ENCODE measurements at regions not wholly inside any gene's neighbourhood (a gene's known extent, or its start where the extent isn't known, plus 50 kb on each side); places are given as distances from the start of the nearest gene placed in this dataset.
"Not testable (repeated sequence)": the region's sequence is repeated elsewhere in the genome, so short reads cannot be mapped to it uniquely, and the experiment has no call there.

DNA sequence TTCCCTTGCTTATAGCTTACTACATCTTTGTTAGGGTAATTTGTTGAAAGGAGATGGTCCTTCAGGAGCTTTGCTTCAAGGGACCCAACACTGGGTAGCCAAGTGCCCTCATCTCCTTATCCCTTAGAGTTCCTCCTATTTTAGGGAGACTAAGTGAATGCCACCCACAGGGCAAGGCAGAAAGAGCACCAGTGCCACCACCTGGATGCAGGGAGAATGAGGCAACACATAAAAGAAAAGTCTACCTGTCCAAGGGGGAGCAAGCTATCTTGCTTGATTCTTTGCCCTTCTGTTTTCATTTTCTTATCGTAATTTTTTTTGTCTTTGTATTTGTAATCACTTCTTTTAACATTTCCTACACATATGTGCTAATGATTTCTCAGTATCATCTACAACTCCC lies 205.5 kb downstream of the NPR3 start:
- Histone ChIP-seq H3K27me3 (no peaks in the 10 kb centered on the region), H3K27ac (no peak overlapping the region), H3K4me1 (no peaks in the 10 kb centered on the region), H3K36me3 (no peaks in the 10 kb centered on the region), H3K4me3 (no peak overlapping the region), H3K9me3 (no peaks in the 10 kb centered on the region)
- TF ChIP-seq EP300 (IDR thresholded peaks at IDR 0.05): no peak
- TF ChIP-seq POLR2A (IDR thresholded peaks at IDR 0.05): no peak
- no peak for TF ChIP-seq POLR2AphosphoS5 (IDR thresholded peaks at IDR 0.05)
- TF ChIP-seq, protein P1, sequence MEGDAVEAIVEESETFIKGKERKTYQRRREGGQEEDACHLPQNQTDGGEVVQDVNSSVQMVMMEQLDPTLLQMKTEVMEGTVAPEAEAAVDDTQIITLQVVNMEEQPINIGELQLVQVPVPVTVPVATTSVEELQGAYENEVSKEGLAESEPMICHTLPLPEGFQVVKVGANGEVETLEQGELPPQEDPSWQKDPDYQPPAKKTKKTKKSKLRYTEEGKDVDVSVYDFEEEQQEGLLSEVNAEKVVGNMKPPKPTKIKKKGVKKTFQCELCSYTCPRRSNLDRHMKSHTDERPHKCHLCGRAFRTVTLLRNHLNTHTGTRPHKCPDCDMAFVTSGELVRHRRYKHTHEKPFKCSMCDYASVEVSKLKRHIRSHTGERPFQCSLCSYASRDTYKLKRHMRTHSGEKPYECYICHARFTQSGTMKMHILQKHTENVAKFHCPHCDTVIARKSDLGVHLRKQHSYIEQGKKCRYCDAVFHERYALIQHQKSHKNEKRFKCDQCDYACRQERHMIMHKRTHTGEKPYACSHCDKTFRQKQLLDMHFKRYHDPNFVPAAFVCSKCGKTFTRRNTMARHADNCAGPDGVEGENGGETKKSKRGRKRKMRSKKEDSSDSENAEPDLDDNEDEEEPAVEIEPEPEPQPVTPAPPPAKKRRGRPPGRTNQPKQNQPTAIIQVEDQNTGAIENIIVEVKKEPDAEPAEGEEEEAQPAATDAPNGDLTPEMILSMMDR (IDR thresholded peaks at IDR 0.05): peak in 1 of 2 donors; percentile 43
- no peak for DNase-seq (ENCODE audit: low spot score in 2 of 2)
- 47% methylated on average over 1 of the region's 1 CpG for WGBS

DNA sequence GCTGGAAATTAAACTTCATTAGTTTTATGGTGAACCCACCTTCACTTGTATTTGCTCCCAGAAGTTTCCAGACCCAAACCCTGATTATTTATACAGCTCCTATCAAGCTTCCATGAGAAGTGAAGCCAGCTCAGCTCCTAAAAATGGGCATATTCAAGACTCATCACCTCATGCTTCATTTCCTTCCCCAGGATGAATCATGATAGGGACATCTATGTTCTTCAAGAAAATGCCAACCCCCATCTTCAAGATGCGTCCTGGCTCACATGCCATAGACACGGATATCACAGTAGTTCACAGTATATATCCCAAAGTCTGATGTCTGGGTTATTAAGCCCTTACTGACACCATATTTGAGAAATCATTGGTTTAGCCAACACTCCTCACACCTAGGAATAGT lies 217.6 kb downstream of the NPR3 start:
- Histone ChIP-seq H3K27ac (no peak overlapping the region), H3K27me3 (no peaks in the 10 kb centered on the region), H3K36me3 (no peaks in the 10 kb centered on the region), H3K9me3 (no peaks in the 10 kb centered on the region), H3K4me3 (no peak overlapping the region), H3K4me1 (no peaks in the 10 kb centered on the region)
- TF ChIP-seq, protein P1 (IDR thresholded peaks at IDR 0.05): no peak
- TF ChIP-seq POLR2A (IDR thresholded peaks at IDR 0.05) (no peak), EP300 (IDR thresholded peaks at IDR 0.05) (no peak), POLR2AphosphoS5 (IDR thresholded peaks at IDR 0.05) (no peak)
- no peak for DNase-seq (ENCODE audit: low spot score in 2 of 2)
- WGBS: 100% methylated on average over 2 of the region's 2 CpGs

DNA sequence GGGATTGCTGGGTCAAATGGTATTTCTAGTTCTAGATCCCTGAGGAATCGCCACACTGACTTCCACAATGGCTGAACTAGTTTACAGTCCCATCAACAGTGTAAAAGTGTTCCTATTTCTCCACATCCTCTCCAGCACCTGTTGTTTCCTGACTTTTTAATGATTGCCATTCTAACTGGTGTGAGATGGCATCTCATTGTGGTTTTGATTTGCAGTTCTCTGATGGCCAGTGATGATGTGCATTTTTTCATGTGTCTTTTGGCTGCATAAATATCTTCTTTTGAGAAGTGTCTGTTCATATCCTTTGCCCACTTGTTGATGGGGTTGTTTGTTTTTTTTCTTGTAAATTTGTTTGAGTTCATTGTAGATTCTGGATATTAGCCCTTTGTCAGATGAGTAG lies 220.3 kb downstream of the NPR3 start:
- WGBS: 71% methylated on average over 1 of the region's 1 CpG
- H3K27ac ChIP-seq: not testable (repeated sequence)

DNA sequence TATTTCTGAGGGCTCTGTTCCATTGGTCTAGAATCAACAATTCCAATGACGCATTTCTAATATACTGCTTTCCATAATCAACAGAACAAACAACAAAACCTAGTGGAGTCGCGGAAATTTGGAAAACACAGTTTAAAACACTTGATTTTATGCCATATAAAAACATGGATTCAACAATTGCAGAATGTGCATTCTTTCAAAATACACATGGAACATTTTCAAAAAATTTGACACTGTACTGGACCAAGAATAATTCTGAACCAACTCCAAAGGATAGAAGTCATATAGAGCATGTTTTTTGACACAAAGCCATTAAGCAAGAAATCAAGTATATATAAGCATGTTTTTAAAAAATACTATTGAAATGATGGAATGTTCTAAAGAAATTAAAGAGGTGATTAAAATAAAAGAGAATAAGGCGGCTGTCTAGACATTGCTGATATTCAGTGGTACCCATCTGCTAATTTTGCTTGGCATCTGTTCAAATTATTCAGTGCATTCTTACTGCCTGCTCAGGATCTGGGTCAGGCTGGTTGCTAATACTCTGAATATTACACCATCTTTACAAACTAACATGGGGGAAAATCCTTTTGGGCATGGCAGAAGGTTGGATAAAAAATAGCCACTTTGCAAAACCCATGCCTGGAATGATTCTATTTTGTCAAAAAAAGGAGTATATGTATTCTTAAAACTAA lies 221.3 kb downstream of the NPR3 start:
- H3K36me3 ChIP-seq: no peaks in the 10 kb centered on the region
- H3K27ac ChIP-seq: no peak overlapping the region
- no peaks in the 10 kb centered on the region for H3K27me3 ChIP-seq
- no peak for TF ChIP-seq POLR2AphosphoS5 (IDR thresholded peaks at IDR 0.05)
- no peak for TF ChIP-seq EP300 (IDR thresholded peaks at IDR 0.05)
- no peaks in the 10 kb centered on the region for H3K9me3 ChIP-seq
- WGBS: 81% methylated on average over 4 of the region's 4 CpGs
- H3K4me1 ChIP-seq: no peaks in the 10 kb centered on the region
- no peak for DNase-seq (ENCODE audit: low spot score in 2 of 2)
- no peak overlapping the region for H3K4me3 ChIP-seq

More for the DNA sequence above, 220.3 kb downstream of the NPR3 start:
- not testable (repeated sequence) for DNase-seq (ENCODE audit: low spot score in 2 of 2); H3K9me3 ChIP-seq; H3K4me1 ChIP-seq; H3K36me3 ChIP-seq; H3K27me3 ChIP-seq; H3K4me3 ChIP-seq

DNA sequence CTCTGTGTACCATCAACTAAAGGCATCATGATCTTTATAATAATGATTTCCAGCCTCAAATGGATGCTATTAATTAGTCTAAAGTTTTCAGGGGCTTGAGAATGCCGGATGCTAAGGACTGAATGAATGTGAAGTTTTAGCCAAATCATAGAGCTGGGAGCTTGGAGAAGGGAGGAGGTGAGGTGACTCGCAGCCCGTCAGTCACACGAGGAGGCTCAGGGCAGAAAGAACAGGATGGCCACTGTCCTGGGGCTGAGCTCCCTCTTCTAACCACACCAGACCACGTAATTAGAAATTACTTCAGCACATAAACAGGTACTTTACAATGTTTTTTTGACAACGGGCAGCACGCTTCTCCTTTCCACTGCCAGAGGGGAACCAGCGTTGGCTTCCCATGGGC lies 222.6 kb downstream of the NPR3 start:
- no peaks in the 10 kb centered on the region for H3K4me1 ChIP-seq
- no peak overlapping the region for H3K27ac ChIP-seq
- DNase-seq (ENCODE audit: low spot score in 2 of 2): no peak
- 90% methylated on average over 8 of the region's 8 CpGs for WGBS
- TF ChIP-seq, protein P1 (IDR thresholded peaks at IDR 0.05): no peak
- H3K9me3 ChIP-seq: no peaks in the 10 kb centered on the region
- no peak overlapping the region for H3K4me3 ChIP-seq
- no peaks in the 10 kb centered on the region for H3K36me3 ChIP-seq
- no peaks in the 10 kb centered on the region for H3K27me3 ChIP-seq

DNA sequence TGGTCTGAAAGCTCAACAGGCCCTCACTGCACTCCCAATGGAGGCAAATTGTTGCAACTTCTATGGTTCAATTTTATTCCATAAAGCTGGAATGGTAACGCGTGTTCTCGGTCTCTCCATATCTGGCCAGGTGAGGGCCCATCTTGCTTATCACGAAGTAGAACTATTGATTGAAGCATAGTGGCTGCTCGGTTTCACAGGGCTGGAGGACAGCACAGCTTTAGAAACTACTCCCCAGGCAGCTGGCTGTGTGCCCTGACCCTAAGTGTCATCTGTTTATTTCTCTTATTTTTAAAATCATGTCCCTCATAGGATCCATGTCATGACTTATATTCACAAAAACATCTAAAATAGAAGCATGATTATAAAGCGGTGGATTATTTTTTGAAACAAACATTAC lies 223.4 kb downstream of the NPR3 start:
- no peaks in the 10 kb centered on the region for H3K9me3 ChIP-seq
- H3K27ac ChIP-seq: no peak overlapping the region
- DNase-seq (ENCODE audit: low spot score in 2 of 2): no peak
- H3K27me3 ChIP-seq: no peaks in the 10 kb centered on the region
- 93% methylated on average over 6 of the region's 6 CpGs for WGBS
- no peak overlapping the region for H3K4me3 ChIP-seq
- TF ChIP-seq POLR2AphosphoS5 (IDR thresholded peaks at IDR 0.05) (no peak), EP300 (IDR thresholded peaks at IDR 0.05) (no peak), POLR2A (IDR thresholded peaks at IDR 0.05) (no peak)
- TF ChIP-seq, protein P1 (IDR thresholded peaks at IDR 0.05): no peak
- no peaks in the 10 kb centered on the region for H3K4me1 ChIP-seq
- no peaks in the 10 kb centered on the region for H3K36me3 ChIP-seq

Measured in suprapubic skin (tissue), 4 donors.